Rectal smooth muscle tissue (tissue), 1 donor: ENCODE measurements at regions not wholly inside any gene's neighbourhood (a gene's known extent, or its start where the extent isn't known, plus 50 kb on each side); places are given as distances from the start of the nearest gene placed in this dataset.
"Not testable (repeated sequence)": the region's sequence is repeated elsewhere in the genome, so short reads cannot be mapped to it uniquely, and the experiment has no call there.

Experiments
- H3K27ac ChIP-seq: one replicate; pipeline ENCODE4 v1.7.0; 2013; ENCODE audit warnings: low read depth, low read length, inconsistent platforms
- H3K27me3 ChIP-seq: one replicate; pipeline ENCODE4 v1.7.0; 2013; ENCODE audit warnings: low read length; ENCODE audit not compliant: control insufficient read depth, insufficient read depth
- H3K36me3 ChIP-seq: one replicate; pipeline ENCODE4 v1.7.0; 2013; ENCODE audit warnings: low read length; ENCODE audit not compliant: control insufficient read depth, insufficient read depth
- H3K4me1 ChIP-seq: one replicate; pipeline ENCODE4 v1.7.0; 2013; ENCODE audit warnings: low read length; ENCODE audit not compliant: control insufficient read depth, insufficient read depth
- H3K4me3 ChIP-seq: one replicate; pipeline ENCODE4 v1.7.0; 2013; ENCODE audit warnings: low read length
- H3K9ac ChIP-seq: one replicate; pipeline ENCODE4 v1.7.0; 2013; ENCODE audit warnings: low read length

DNA sequence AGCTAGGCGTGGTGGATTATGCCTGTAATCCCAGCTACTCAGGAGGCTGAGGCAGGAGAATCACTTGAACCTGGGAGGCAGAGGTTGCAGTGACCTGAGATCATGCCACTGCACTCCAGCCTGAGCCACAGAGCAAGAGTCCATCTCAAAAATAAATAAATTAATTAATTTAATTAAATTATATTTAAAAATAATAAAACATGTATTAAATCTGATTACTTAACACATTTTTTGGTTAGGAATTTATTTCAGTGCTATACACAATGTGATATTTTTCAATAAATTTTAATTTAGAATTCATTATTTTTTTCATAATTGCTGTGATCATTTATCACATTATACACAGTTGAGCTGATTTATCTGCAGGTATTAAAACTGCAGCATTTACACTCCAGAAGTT is 1101.5 kb upstream of the MIR17HG start:
- no peak overlapping the region for H3K9ac ChIP-seq
- H3K27me3 ChIP-seq, result no peaks in the 10 kb centered on the region
- H3K4me1 ChIP-seq, result no peaks in the 10 kb centered on the region
- H3K36me3 ChIP-seq, result no peaks in the 10 kb centered on the region
- H3K27ac ChIP-seq, result no peak overlapping the region
- H3K4me3 ChIP-seq, result no peak overlapping the region

DNA sequence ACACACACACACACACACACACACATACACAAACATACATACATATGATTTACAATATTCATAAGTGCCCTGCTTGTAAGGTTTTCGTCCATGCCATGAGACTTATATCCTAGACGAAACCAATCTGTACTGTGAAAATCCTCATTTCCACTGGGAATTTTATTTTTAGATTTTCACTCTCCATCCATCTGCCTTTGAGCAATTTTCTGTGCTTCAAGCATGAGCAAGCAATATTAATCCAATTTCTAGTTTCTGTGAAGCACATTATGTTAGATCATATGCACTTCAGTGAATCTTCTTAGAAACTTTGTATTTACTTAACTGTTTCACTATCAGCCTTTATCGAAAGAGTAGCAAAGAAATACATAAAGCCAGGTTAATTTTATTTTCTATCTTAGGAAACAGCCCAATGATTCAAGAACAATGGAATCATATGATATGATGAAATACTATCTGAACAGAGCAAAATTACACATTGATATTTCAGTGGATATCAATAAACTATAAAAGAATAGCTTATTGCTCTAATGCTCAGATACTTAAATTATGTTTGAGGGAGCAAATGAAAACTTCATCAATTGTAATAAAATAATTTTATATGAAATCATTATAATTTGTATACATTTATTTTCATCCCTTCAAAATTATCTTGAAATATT is 1100.7 kb upstream of the MIR17HG start:
- H3K36me3 ChIP-seq, result no peaks in the 10 kb centered on the region

DNA sequence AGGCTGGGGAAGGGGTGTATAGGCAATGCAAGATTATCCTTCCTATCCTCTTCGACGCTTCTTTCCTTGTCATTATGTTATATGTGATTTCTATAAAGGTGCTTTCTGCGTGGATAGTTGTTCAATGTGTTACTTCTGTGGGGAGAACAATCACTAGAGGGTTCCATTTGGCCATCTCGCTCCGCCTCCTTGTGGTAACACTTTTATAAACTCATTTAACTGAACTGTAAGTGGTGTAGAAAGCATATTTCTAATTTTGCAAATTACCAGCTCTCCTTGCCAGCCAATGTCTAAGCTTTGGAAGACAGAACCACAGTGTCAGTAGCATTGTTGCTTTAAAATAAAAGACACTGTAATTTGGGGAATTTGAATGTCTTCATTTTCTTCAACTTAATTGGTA is 1093.7 kb upstream of the MIR17HG start:
- Histone ChIP-seq H3K4me1 (no peaks in the 10 kb centered on the region), H3K4me3 (no peak overlapping the region), H3K27me3 (no peaks in the 10 kb centered on the region), H3K27ac (no peak overlapping the region), H3K9ac (no peak overlapping the region), H3K36me3 (no peaks in the 10 kb centered on the region)

More for the DNA sequence above, 1100.7 kb upstream of the MIR17HG start:
- Histone ChIP-seq H3K27ac (no peak overlapping the region), H3K27me3 (no peaks in the 10 kb centered on the region), H3K4me1 (no peaks in the 10 kb centered on the region), H3K4me3 (no peak overlapping the region), H3K9ac (no peak overlapping the region)

DNA sequence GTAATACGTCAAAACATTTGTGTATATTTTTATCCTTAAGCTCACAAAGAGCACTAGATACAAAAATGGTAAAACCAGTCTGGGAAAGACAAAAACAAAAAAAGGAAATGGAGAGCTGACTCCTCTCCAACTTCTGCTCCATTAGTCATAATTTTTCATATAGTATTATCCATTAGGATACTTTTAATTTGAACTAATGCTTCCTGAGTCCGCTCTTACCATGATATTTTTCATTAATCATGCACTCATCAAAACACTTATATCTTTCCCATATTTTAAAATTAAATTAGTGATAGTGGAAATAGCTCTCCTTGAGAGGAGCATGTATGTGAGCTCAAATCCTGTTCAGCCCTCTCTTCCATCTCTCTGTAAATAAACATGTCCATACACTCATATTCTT is 1093.0 kb upstream of the MIR17HG start:
- Histone ChIP-seq H3K27ac (no peak overlapping the region), H3K27me3 (no peaks in the 10 kb centered on the region), H3K36me3 (no peaks in the 10 kb centered on the region)

DNA sequence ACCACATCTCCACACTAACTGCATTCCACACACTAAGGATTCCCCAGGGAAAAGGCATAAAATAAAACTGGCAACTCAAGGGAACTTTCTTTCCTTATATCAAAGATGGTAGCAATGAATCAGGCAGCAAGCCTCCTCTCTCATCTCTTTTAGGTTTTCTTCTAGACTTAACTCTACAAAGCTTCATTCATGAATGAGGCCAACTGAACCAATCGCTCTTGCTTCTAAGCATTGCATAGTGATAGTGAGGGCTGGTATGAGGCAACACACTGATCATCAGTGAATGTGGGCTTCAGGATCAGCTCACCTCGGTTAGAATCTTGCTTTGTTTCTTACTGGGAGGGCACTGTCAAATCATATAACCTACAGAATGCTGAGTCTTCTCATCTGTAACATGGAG is 1090.7 kb upstream of the MIR17HG start:
- H3K4me1 ChIP-seq, result no peaks in the 10 kb centered on the region
- H3K4me3 ChIP-seq, result no peak overlapping the region
- no peaks in the 10 kb centered on the region for H3K36me3 ChIP-seq
- no peak overlapping the region for H3K9ac ChIP-seq
- no peak overlapping the region for H3K27ac ChIP-seq
- H3K27me3 ChIP-seq, result no peaks in the 10 kb centered on the region

More for the DNA sequence above, 1093.0 kb upstream of the MIR17HG start:
- Histone ChIP-seq H3K9ac (no peak overlapping the region), H3K4me1 (no peaks in the 10 kb centered on the region), H3K4me3 (no peak overlapping the region)

DNA sequence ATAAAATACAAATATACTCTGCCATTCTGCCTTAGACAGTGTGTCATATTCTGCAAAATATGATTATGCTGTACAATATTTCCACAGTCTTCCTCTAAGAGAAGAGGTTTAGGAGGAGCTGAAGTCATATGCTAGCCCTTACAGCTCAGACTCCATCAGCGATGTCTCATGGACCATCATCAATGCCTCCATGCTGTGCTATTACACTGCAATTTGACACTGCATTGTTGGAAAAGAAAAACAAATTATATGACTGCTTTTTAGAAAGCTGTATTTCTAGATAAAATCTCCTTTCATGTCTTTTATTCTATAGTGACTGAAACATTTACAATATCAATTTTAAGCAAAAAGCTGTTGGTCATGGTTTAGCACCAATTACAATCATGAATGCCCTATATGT is 1089.4 kb upstream of the MIR17HG start:
- Histone ChIP-seq H3K4me3 (no peak overlapping the region), H3K27me3 (no peaks in the 10 kb centered on the region), H3K4me1 (no peaks in the 10 kb centered on the region), H3K27ac (no peak overlapping the region), H3K9ac (no peak overlapping the region), H3K36me3 (no peaks in the 10 kb centered on the region)

DNA sequence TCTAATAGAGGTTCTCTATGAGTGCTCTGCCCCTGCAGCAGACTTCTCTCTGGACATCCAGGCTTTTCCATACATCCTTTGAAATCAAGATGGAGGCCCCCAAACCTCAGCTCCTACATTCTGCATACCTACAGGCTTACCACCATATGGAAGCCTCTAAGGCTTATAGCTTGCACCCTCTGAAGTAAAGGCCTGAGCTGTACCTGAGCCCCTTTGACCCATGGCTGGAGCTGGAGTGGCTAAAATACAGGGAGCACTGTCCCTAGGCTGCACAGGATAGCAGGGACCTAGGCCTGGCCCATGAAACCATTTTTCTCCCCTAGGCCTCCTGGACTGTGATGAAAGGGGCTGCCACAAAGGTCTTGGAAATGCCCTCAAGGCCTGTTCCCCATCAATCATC is 1086.1 kb upstream of the MIR17HG start:
- no peaks in the 10 kb centered on the region for H3K4me1 ChIP-seq

DNA sequence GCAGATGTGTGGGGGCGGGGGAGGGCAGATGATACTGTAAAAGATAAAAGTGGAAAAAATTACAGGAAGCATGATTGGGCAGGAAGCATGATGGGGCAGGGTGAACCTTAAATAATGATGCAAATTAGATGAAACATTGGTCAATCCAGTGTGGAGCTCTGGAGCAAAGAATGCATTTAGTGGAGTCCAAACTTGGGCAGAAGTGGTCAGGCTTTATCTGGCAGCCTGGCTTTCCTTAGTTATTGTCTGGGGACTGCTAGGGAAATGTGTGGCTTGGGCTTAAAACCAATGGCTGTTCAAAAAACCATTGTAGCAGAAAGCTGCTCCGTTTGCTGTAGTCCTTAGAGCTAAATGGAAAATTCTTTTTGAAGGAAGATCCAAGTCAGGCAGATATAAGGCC is 1077.3 kb upstream of the MIR17HG start:
- Histone ChIP-seq H3K36me3 (no peaks in the 10 kb centered on the region), H3K4me3 (no peak overlapping the region), H3K9ac (no peak overlapping the region), H3K27me3 (no peaks in the 10 kb centered on the region), H3K4me1 (no peaks in the 10 kb centered on the region), H3K27ac (no peak overlapping the region)

More for the DNA sequence above, 1086.1 kb upstream of the MIR17HG start:
- no peak overlapping the region for H3K4me3 ChIP-seq
- no peak overlapping the region for H3K9ac ChIP-seq
- H3K36me3 ChIP-seq, result no peaks in the 10 kb centered on the region
- no peak overlapping the region for H3K27ac ChIP-seq
- no peaks in the 10 kb centered on the region for H3K27me3 ChIP-seq

DNA sequence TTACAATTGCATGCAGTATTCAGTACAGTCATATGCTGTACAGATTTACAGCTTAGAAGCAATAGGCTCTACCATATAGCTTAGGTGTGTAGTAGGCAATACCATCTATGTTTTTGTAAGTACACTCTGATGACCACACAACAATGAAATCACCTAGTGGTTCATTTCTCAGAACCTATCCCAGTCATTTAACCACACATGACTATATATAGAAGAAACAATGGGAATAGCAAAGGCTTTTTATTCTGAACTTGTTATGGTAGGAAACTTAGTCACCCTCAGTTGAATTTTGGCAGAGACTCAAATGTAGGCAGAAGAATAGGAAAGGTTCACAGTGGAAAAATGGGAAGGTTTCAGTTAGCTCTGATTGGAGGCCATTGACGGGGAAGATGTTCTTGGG is 1075.1 kb upstream of the MIR17HG start:
- H3K4me3 ChIP-seq, result no peak overlapping the region

DNA sequence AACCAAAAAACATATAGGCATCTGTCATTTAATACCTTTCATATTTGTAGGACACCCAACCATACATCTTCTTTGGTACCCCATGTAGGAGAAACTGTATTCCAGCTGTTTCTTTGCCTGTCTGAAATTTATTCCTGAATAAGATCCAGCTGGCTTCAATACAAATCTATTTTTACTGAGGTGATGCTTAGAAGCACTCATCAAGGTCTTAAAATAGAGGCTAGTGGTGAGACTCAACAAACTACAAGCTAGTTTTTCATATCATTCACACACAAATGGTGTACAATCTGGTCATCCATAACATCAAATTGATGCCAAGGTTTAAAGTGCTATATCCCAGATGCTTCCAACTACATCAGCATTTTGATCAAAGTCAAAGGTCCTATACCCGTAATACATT is 1071.3 kb upstream of the MIR17HG start:
- no peak overlapping the region for H3K4me3 ChIP-seq

More for the DNA sequence above, 1075.1 kb upstream of the MIR17HG start:
- no peaks in the 10 kb centered on the region for H3K36me3 ChIP-seq
- H3K27ac ChIP-seq, result no peak overlapping the region
- no peak overlapping the region for H3K9ac ChIP-seq
- no peaks in the 10 kb centered on the region for H3K27me3 ChIP-seq
- no peaks in the 10 kb centered on the region for H3K4me1 ChIP-seq

DNA sequence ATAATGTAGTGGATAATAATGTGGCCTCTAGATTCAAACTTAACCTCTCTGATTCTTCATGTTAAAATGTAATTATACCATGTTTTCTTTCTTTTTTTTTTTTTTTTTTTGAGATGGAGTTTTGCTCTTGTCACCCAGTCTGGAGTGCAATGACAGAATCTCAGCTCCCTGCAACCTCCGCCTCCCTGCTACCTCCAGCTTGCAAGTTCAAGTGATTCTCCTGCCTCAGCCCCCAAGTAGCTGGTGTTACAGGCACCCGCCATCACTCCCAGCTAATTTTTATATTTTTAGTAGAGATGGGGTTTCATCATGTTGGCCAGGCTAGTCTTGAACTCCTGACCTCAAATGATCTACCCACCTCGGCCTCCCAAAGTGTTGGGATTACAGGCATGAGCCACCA is 1069.3 kb upstream of the MIR17HG start:
- not testable (repeated sequence) for H3K4me3 ChIP-seq, H3K27me3 ChIP-seq, H3K9ac ChIP-seq, H3K27ac ChIP-seq, H3K36me3 ChIP-seq, H3K4me1 ChIP-seq

More for the DNA sequence above, 1071.3 kb upstream of the MIR17HG start:
- Histone ChIP-seq H3K4me1 (no peaks in the 10 kb centered on the region), H3K27me3 (no peaks in the 10 kb centered on the region), H3K9ac (no peak overlapping the region), H3K27ac (no peak overlapping the region), H3K36me3 (no peaks in the 10 kb centered on the region)

DNA sequence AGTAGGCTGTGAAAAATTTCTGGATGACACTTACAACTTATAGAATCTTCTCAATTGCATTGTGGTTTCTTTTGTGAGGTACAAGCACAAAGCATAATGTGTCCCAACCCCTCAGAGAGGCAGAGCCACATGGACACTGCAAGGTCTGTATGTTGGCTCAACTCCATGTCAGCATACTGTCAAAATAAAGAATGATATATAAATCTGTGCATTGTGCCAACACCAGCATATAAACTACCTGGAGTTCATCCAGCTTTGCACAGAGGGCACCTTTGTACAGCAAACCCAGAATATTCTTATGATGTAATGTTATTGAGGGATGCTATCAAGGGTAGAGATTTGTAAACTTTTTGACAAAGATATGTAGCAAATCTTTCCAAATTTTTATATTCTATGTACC is 1065.8 kb upstream of the MIR17HG start:
- Histone ChIP-seq H3K27ac (no peak overlapping the region), H3K4me1 (no peaks in the 10 kb centered on the region), H3K9ac (no peak overlapping the region), H3K4me3 (no peak overlapping the region), H3K36me3 (no peaks in the 10 kb centered on the region), H3K27me3 (no peaks in the 10 kb centered on the region)

DNA sequence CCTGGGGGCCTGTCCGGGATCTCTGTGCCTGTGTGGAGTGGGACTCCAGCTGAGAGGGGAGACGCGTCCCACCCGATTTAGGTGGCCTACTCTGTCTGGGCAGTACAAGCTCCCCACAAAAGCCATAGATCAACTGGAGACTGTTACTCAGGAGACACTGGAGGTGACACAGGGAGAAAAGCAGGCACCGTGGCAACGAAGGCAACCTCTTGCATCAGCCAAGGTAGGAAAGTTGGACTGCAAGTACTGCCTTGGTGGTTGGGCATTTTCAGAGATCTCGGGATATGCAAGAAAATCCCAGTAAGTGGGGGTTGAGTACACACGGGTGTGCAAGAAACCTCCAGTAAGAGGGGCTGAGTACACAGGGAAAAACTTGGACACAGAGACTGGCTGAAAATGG is 1060.0 kb upstream of the MIR17HG start:
- H3K4me1 ChIP-seq, result no peaks in the 10 kb centered on the region

More for the DNA sequence above, 1060.0 kb upstream of the MIR17HG start:
- H3K4me3 ChIP-seq, result no peak overlapping the region
- H3K9ac ChIP-seq, result no peak overlapping the region
- no peak overlapping the region for H3K27ac ChIP-seq
- H3K36me3 ChIP-seq, result no peaks in the 10 kb centered on the region
- H3K27me3 ChIP-seq, result no peaks in the 10 kb centered on the region
